ENCODE measurements at regions not wholly inside any gene's neighbourhood (a gene's known extent, or its start where the extent isn't known, plus 50 kb on each side); places are given as distances from the start of the nearest gene placed in this dataset.
A peak's percentile ranks its signal among the peaks of the same experiment; 100 is the strongest.

DNA sequence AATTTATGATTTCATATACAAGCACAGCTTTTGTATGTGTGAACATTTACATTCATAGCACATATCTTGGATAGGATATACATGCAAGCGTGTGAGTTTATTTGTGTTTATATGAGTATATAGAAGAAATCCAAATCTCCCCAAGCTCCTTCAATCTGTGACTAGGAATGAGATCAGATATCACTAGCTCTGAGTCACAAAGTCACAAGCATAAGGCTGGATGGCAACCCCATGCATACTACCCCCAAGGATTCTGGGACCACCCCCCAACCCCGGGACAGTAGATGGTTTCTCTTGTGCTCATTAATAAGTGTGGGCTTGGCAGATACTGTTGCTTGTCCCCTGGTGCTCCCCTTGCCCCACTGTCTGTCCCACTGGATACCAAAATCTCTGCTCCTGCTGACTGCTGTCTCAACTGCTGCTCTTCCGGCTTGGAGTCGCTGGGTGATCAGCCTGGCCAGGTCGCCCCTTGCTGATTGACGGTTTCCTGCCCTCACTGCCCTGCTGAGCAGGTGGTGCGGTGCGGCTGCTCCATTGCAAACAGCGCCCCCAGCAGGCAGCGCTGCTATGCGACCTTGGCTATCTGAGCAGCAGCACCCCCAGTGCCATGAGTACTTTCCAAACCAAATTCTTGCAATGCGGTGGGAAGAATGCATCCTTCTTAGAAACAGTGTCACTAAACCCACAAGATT, 279.4 kb downstream of the CD83 start:
- H2AK5ac ChIP-seq (ENCODE audit: insufficient read length, low read length): no peak overlapping the region
- no peak overlapping the region for H4K5ac ChIP-seq (ENCODE audit: insufficient read length, low read depth, low read length)
- no peak overlapping the region for H2BK5ac ChIP-seq (ENCODE audit: insufficient read length, low read length)
- peak; percentile 95 for DNase-seq
- no peak overlapping the region for H3K14ac ChIP-seq (ENCODE audit: insufficient read depth, low read length)
- no peak overlapping the region for H3K4me3 Mint-ChIP-seq
- TF ChIP-seq, protein P1, sequence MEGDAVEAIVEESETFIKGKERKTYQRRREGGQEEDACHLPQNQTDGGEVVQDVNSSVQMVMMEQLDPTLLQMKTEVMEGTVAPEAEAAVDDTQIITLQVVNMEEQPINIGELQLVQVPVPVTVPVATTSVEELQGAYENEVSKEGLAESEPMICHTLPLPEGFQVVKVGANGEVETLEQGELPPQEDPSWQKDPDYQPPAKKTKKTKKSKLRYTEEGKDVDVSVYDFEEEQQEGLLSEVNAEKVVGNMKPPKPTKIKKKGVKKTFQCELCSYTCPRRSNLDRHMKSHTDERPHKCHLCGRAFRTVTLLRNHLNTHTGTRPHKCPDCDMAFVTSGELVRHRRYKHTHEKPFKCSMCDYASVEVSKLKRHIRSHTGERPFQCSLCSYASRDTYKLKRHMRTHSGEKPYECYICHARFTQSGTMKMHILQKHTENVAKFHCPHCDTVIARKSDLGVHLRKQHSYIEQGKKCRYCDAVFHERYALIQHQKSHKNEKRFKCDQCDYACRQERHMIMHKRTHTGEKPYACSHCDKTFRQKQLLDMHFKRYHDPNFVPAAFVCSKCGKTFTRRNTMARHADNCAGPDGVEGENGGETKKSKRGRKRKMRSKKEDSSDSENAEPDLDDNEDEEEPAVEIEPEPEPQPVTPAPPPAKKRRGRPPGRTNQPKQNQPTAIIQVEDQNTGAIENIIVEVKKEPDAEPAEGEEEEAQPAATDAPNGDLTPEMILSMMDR (conservative IDR thresholded peaks at IDR 0.05): peak; percentile 97
- H3K23me2 ChIP-seq (ENCODE audit: insufficient read length, low read depth, low read length, poor library complexity, severe bottlenecking): no peaks in the 10 kb centered on the region
- H4K91ac ChIP-seq (ENCODE audit: insufficient read length, low read depth, low read length): no peak overlapping the region
- no peak overlapping the region for H3T11ph ChIP-seq (ENCODE audit: low read length)
- H3K18ac ChIP-seq (ENCODE audit: insufficient read length, low read depth, low read length): no peak overlapping the region
- H3K23ac ChIP-seq (ENCODE audit: insufficient read length, low read depth, low read length): no peak overlapping the region
- H4K8ac ChIP-seq (replicated peaks; ENCODE audit: insufficient read length, low read depth, low read length): no peak overlapping the region
- no peak overlapping the region for H3K27ac ChIP-seq (ENCODE audit: insufficient read length, low read depth, low read length)
- H3K79me2 ChIP-seq (ENCODE audit: insufficient read depth, low read length): no peaks in the 10 kb centered on the region
- no peak overlapping the region for H2BK15ac ChIP-seq (ENCODE audit: low read depth, low read length)
- H3K9me3 Mint-ChIP-seq: peaks cover 24 to 39% of the 10 kb centered on the region in 2 experiments
- peaks cover 23 to 26% (median 25%) of the 10 kb centered on the region in 3 experiments for H3K36me3 Mint-ChIP-seq (ENCODE audit: insufficient read depth in 1 of 3, low read depth in 3 of 3)
- no peak overlapping the region for H2BK20ac ChIP-seq (ENCODE audit: low read depth, low read length, poor library complexity, severe bottlenecking)
- H2BK12ac ChIP-seq (ENCODE audit: insufficient read length, low read depth, low read length): no peak overlapping the region
- H3K27me3 Mint-ChIP-seq (ENCODE audit: low read depth): peaks cover 4% of the 10 kb centered on the region; the same call in 1 of the 2 replicates
- no peaks in the 10 kb centered on the region for H3K27me3 ChIP-seq (ENCODE audit: insufficient read depth, low read length)
- no peak overlapping the region for H3K4me2 ChIP-seq (ENCODE audit: insufficient read depth, insufficient read length, low read length)
- no peaks in the 10 kb centered on the region for H3K79me1 ChIP-seq (ENCODE audit: insufficient read depth, low read depth, low read length, poor library complexity, severe bottlenecking)
- peaks cover 10 to 17% of the 10 kb centered on the region in 2 experiments for H3K4me1 Mint-ChIP-seq
- WGBS (ENCODE audit: extremely low coverage, insufficient read length, low lambda C conversion rate): no CpG with 5 or more reads among the region's 12 CpGs
- H4K20me1 ChIP-seq (ENCODE audit: control insufficient read depth, insufficient read depth, insufficient read length): no peaks in the 10 kb centered on the region
- H3K9ac ChIP-seq (ENCODE audit: extremely low read depth, insufficient read length, low read length): no peak overlapping the region
- H2BK120ac ChIP-seq (ENCODE audit: low read depth, low read length, poor library complexity, severe bottlenecking): no peak overlapping the region
- peaks cover 27% of the 10 kb centered on the region for H3K9me3 ChIP-seq (ENCODE audit: control insufficient read depth, low read depth, low read length)
- no peak overlapping the region for H3K4ac ChIP-seq (ENCODE audit: low read depth, low read length)
- no peak overlapping the region for H3K56ac ChIP-seq (ENCODE audit: insufficient read length, low read depth, low read length)
- peak overlapping the region in 1 of 3 experiments; percentile 92; a peak in 3 of 7 replicates for H3K27ac Mint-ChIP-seq
- no peaks in the 10 kb centered on the region for H3K4me1 ChIP-seq (ENCODE audit: insufficient read depth, low read length)
- H2AFZ ChIP-seq (ENCODE audit: low read length): no peak overlapping the region
